ENCODE measurements at regions not wholly inside any gene's neighbourhood (a gene's known extent, or its start where the extent isn't known, plus 50 kb on each side); places are given as distances from the start of the nearest gene placed in this dataset.

- TF ChIP-seq CTCF (IDR thresholded peaks at IDR 0.05) (no peak), POLR2A (IDR thresholded peaks at IDR 0.05) (no peak)
These were observed 321.0 kb downstream of the TCERG1L start for GRCh38 chr10:130990486-130990885.
